NOMO-1 treated with DMSO at 0.1 percent for 48 hours (cell line): ENCODE measurements at regions not wholly inside any gene's neighbourhood (a gene's known extent, or its start where the extent isn't known, plus 50 kb on each side); places are given as distances from the start of the nearest gene placed in this dataset.

ENCODE experiments used
- DNase-seq: peaks from one replicate; lab custom pipeline; 2025; ENCODE audit not compliant: unreplicated experiment; lab: John Stamatoyannopoulos, UW

DNA sequence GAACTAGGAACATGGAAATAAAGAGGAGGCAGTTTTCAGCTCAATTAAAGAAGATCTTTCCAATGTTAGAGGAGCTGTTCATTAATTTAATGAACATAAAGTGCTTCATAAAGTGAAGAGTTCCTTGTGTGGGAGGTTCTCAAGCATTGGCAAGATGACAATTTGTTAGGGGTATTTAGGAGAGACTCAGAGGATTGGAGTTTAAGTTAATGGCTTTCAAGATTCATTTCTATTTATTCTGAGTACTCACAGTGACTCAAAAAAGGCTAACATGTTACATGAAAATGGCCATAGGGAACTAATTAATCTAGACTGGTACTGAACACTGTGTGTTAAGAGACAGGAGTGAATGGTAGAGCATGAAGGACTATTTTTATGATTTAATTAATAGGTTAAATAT, 55.4 kb upstream of the CDH12 start:
- no peak for DNase-seq

DNA sequence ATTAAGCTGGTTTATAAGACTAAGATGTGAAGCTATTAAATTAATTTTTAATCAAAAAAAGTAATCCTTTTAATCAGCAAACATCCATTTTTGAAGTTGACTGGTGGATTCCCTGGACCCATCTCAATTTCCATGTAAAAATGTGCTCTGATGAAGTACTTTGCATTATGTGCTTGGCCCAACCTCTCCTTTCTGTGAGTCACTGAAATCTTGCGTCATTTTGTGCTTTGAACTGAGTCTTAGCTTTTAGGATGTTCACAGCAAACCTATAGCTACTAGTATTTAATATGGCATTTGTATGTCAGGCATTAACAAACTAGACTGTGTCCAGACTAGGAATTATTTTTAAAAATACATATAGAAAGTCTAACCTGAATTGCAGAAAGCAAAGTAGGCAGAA, 55.0 kb upstream of the CDH12 start:
- DNase-seq, result no peak
